PC-9 (cell line): ENCODE measurements at regions not wholly inside any gene's neighbourhood (a gene's known extent, or its start where the extent isn't known, plus 50 kb on each side); places are given as distances from the start of the nearest gene placed in this dataset.

Experiments
- CTCF ChIP-seq: fragments of 200-600 bp; sonication (generic); conservative IDR thresholded peaks from 2 replicates; pipeline ENCODE4 v1.6.1; 2017; ENCODE audit warnings: mixed run types, antibody characterized with exemption, mild to moderate bottlenecking, moderate library complexity
- EZH2 ChIP-seq: fragments of 200-600 bp; sonication (generic); IDR thresholded peaks from 2 replicates; pipeline ENCODE4 v1.8.0; 2017; ENCODE audit warnings: antibody characterized with exemption, low read depth

- TF ChIP-seq CTCF: no peak
- TF ChIP-seq EZH2: no peak
These were observed 636.0 kb downstream of the NR4A2 start for GRCh38 chr2:155696571-155696970.
